GM18502 (cell line): ENCODE measurements at regions not wholly inside any gene's neighbourhood (a gene's known extent, or its start where the extent isn't known, plus 50 kb on each side); places are given as distances from the start of the nearest gene placed in this dataset.

ENCODE experiments used
- ATAC-seq: cut with Tn5 transposase; IDR thresholded peaks from one replicate; pipeline ENCODE4 v1.9.1; 2021; ENCODE audit warnings: mild to moderate bottlenecking; ENCODE audit not compliant: unreplicated experiment, poor library complexity

DNA sequence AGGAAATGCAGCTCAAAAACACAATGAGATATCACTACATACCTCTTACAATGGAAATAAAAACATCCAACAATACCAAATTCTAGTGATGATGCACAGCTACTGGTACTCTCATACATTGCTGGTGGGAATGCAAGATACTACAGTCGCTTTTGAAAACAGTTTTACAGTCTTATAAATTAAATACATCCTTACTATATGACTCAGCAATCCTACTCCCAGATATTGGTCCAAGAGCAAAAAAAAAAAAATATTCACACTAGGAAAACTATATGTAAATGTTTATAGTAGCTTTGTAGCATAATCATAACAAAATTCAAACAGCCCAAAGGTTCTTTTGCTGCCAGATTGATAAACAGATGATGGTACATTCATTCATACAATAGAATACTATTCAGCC, 217.4 kb upstream of the FAM83B start:
- no peak for ATAC-seq

DNA sequence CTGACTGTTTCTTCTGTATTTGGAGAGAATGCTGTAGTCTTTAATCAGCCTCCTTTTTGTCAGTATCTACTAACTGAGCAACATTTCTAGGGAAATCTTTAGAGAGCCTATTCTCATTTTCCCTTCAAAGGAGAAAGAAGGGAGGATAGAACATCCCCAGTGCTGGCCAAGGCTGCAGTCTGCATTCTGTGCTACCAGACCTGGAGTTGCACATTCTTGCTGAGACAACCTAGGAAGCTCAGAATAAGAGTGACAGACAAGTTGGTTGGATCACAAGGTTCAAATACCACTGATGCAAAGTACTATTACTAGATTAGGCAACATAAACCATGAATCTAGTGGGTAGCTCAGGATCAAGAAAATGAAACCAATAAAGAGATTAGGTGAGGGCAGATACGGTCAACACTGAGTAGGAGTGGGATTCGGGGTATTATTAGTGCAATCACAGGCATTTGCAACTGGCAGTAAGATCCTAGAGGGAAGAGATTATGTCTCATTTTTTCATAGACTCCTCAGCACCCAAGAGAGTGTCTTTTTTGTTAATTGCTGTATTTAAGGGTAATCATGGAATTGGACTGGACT, 213.5 kb upstream of the FAM83B start:
- ATAC-seq = no peak

DNA sequence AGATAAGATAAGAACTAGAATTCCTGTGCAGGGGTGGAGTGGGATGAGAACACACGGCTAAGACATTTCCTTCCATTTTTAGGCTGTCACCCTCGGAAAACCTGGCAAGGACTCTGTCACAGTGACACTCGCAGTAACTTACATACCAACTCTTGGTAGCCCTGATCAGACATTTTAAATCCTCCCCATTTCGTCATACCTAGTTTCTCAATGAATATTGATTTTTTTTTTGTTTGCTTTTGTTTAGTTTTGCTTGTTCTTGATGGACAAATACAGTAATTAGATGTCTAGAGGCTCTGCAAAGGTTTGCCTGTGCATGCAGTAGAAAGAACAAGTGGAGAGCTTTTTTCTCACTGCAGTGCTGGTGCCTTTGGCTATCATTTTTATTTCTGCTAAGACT, 213.0 kb upstream of the FAM83B start:
- ATAC-seq = no peak

DNA sequence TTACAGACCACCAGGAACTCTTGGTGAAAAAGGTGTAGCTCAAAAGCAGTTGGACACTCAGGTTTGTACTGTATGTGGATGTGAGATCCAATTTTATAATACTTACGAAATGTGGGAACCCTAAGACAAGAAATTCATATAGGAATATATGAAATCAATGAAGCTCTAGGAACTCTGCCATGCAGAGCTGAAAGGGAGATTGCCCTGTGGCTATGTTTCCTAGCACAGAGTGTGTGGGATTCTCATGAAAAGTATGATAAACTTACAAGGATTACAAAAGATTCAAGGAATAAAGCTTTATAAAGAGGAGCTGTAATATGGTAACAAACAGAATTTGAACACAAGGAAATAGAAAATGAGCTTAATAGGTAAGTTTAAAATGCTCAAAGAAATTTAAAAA, 205.7 kb upstream of the FAM83B start:
- no peak for ATAC-seq

DNA sequence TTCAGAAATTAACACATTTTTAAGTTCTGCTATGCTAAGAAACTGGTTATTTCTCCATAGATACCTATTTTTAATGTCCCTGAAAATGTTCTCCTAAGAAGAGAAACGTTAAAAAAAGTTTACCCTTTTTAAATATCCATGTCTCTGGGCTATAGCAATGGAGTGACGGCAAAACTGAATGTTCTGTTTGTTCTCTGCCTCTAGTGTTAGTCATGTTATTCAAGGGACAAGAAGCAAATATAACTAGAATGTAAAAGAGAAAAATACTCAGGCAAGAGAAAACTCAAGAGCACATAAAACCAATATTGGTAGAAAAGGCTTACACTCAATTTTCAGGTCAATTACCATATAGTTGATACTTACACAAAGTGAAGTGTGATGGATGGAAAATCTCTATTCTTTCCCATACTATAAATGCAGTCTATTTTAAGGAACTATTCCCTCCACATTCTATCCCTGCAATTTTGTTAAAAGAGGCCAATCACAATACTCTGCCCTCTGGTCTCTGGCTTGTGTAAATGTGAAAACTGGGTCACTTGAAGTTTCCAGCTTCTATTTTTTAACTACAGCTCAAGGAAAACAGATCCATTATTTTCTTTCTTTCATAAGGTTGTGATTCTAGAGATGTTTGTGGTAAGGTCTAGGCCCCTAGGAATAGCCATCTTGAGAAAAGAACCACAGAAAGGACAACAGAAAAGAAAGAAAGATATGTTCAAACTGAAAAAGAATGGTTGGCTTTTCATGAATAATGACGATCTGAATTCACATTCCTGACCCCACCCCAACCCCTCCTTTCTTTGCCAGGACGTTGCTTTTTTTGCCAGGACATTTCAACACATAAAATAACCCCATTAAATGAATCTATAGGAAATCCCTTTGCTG, 200.3 kb upstream of the FAM83B start:
- no peak for ATAC-seq

DNA sequence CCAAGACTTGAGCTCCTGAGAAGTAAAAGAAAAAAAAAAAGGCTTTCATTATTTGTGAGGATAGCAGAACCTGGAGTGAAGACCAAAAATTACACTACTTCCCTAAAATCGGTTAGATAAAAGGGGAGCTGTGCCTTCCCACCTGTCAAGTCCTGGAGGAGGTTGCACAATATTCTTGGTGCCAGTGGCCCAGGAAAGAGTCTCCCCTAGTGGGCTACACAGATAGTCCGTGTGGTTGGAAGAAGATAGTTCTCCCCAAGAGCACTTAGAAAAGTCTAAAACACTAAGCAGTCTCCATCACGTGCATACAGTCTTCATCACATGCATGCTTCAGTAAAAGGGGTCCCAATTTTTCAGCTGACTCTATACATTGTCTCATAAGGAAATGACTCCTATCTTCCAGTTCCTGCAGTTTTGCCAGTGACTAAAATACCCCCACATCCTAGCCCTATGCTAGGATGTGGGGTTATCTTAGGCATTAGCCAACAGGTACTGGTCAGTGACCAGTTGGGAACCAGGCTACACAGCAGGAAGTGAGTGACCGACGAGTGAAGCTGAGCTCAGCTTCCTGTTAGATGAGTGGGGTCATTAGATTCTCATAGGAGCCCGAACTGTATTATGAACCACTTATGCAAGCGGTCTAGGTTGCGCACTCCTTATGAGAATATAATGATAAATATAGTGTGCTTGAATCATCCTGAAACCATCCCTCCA, 199.5 kb upstream of the FAM83B start:
- no peak for ATAC-seq

DNA sequence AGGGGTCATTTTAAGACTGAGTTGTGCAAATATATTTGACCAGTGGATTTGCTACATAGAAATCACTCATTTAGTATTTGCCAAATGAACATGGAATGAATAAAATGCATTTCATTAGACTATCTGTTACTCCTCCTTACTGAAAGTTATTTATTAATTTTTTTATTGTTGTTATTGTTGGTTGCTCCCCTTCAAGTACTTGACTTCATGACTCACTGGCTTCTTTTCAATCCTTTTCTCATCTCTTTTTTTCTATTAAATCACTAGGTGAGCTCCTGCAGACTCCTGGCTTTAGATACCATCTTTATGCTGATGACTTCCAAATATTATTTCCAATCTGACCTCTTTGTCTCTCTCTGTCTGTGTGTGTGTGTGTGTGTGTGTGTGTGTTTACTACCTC, 192.2 kb upstream of the FAM83B start:
- no peak for ATAC-seq

DNA sequence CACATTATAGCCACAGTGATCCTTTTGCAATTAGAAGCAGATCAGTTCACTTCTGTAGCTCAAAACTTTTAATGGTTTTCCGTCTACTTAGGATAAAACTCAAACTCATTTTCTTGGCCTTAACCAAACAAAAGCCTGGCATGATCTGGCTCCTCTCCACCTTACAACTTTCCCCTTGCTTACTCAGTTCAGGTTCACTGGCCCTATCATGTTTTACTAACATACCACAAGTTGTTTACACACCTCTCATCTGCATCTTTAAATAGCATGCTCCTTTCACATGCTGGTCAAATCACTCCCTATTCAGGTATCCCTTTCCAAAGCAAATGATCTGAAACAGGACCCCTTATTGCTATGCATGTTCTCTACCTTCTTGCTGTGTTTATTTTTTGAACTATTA, 191.4 kb upstream of the FAM83B start:
- ATAC-seq = no peak

DNA sequence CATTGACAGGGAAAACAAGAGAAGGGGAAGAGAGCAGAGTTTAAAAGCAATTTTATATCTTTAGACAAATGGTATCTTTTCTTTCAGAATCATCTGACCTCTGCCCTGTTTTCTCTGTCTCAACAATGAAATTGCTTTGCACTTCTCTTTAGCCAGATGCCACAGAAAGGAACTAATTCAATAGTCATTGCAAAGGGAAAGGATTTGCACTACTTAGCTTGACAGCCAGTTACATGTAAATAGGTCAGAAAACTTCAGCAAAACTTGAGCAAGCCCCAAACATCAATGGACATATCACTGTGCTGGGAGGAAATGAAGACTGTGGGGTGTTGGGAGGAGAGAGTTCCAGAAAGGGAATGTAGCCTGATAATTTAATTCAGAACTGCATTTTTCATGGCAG, 181.3 kb upstream of the FAM83B start:
- ATAC-seq = no peak

DNA sequence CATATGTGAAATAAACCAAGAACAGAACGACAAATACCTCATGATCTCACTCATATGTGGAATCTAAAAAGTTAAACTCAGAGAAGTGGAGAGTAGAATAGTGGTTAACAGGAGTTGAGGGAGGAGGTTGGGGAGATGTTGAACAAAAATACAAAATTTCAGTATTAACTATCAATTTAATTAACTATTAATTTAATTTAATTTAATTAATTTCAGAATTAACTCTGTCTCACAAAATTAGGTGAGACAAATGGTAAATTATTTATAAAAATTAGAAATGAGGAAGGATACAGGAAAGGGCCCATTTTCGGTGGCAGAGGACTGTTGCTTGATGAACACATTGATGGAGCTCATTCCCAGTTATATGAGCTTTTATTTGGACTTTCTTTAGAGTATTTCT, 166.0 kb upstream of the FAM83B start:
- no peak for ATAC-seq

DNA sequence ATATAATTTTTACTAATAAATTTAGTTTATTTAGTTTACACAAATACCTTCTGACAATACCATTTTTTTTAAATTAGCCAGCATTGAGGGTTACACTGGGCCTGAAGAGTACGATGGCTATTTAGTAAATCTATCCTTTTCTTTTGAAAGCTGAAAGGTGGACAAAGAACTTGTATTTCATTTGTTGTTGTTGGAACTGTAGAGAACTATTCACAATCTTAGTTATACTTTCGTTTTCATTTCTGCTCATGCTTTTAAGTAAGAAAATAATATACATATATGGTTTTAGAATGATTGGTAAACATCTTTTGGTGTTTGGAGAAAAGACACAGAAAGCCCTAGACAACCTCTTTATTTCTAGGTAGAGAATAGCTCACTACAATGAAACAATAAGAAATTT, 165.3 kb upstream of the FAM83B start:
- ATAC-seq = no peak

DNA sequence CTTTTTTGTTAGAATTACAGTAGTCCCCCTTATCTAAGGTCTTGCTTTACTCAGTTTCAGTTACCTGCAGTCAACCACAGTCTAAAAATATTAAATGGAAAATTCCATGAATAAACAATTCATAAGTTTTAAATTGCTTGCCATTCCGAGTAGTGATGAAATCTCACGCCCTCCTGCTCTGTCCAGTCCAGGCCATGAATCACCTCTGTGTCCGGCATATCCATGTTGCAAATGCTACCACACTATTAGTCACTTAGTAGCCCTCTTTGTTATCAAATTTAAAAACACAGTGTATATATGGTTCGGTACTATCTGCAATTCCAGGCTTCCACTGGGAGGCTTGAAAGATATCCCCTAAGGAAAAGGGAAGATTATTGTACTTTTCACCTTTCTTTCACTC, 164.6 kb upstream of the FAM83B start:
- no peak for ATAC-seq

DNA sequence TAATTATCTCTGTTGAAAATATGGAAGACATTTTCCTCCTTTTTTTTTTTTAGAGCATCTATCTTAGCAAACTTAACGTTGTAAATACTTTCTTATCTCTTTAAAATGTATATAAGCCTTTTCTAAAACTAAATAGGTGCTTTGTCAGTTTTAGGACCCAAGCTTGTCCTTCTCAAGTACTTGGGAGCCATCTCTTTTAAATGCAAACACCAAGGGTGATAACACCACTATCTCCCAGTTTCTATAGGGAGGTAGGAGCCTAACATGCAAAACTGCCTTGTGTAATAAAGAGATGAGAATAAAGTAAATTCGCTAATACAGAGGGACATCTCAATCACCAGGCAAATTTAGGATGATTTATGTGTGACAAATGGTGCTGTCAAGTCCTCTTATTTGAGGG, 157.0 kb upstream of the FAM83B start:
- ATAC-seq = no peak

DNA sequence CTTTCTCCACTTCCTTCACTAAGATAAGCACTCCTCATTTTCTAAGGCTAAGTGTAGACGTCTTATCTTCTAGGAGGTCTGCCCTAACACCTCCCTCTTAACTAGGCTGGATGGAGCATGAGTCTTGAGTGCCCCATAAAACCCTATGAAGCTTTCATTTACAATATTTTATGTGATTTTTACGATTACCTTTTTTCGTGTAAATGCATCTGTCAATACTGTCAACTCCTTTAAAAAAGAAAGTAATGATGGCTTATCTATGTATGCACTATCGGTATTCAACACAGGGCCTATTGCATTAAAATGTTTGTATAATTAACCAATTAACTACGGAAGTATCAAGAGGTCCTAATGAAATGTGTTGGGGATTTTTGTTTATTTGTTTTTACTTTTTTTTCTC, 156.0 kb upstream of the FAM83B start:
- ATAC-seq = no peak

DNA sequence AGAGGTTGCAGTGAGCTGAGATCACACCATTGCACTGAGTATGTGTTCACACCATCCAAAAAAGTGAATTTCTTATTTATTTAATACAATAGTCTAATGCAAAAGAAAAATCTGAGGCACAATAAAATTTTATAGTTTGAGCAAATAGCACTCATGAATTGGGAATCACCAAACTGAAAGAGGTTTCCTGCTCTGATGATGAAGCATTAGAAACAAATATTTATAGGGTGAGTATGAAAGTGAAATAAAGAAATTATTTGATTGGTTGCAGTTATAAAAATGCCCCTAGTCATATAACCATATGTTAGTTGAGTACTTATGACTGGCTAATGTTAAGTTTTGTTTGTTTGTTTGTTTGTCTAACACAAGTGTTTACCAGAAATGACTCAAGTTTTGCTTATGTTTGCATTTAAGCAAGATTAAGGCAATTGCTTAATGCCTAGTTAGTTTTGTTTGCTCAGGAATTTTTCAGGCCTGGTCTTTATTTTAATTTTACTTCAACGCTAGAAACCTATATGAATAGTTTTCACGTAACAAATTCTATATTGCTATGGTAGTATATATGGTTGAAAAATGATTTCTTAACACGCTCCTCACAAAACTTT, 151.5 kb upstream of the FAM83B start:
- no peak for ATAC-seq

DNA sequence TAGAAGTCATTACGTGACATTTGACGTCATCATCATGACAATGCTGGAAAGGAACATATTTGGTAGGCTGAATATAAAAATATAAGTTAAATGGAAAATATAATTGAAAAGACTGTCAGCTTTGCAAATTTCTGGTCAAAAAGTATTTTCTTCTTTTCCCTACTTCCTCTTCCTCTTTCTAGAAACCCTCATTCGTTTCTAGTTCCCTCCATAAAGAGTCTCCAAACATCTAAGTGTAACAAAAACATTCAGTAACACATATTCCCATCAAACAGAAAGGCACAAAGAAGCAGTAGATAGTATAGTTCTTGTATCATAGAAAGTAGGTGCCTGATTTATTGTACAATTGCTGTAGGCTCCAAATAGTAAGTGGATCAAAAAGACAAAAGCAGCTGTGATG, 150.8 kb upstream of the FAM83B start:
- ATAC-seq = no peak

DNA sequence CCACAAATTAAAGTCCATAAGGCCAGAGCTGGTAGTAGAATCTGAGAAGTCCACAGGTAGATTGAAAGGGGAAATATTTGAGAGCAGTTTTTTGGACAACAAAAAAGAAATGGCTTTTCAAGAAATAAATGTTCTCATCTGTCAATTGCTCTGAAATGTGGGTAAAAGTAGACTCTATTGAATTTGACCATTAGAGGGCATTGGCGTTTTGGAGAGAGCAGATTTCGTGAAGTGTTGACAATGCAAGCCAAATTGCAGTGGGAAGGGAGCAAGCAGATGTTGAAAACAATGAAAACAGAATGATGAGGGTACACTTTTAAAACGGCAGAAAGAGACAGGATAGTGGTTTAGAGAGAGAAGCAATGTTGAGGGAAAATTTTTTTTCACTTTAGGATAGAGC, 149.1 kb upstream of the FAM83B start:
- no peak for ATAC-seq

DNA sequence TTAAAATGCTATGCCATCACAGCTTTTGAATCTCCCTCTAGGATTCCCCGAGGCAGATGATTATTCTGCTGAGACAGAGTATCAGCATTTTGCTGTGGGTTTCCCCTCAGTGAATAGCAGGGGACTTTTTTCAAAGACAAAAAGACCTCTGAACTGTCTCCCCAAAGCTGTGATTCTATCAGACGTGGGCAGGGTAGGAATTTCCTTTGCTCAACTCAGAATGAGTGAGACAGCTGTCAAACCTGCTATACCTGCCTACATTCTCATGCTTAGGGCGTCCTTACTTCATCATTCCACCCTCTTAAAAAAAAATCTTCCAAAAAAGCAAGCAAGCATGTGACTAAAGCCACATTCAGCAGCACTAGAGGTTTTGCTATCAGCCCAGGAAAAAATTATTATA, 147.6 kb upstream of the FAM83B start:
- no peak for ATAC-seq

DNA sequence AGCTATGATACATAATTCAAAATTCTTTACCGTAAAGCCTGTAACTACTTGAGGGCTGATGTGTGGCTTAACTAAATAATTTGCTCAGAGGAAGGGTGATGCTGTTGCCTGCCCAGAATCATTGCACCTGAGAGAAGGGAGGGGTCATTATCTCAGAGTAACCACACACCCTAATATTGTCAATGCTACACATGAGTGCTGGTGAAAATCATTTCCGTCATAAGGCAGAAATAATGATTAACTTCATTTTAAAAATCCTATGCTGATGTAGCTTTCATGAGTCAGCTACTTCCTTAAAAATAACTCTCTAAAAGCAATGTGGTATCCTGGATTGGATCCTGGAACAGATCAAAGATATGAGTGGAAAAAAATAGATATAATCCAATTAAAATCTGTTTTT, 146.4 kb upstream of the FAM83B start:
- ATAC-seq = no peak

DNA sequence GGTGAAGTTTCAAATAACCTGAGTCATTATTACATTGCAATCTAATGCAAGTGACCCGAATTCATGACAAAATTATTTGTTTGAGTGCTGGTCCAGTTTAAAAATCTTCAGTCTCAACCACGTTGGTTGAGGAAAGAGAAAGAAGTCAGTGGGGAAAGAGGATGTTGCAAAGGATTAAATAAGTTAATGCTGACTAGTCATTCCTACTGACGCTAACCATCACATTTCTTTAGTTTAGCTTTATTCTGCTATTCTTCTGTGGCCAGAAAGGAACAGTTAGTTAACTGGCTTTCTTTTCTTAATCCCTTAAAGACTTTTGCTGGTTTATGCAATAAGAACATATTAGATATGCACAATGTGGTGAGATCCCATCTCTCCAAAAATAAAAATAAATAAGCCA, 143.8 kb upstream of the FAM83B start:
- no peak for ATAC-seq

DNA sequence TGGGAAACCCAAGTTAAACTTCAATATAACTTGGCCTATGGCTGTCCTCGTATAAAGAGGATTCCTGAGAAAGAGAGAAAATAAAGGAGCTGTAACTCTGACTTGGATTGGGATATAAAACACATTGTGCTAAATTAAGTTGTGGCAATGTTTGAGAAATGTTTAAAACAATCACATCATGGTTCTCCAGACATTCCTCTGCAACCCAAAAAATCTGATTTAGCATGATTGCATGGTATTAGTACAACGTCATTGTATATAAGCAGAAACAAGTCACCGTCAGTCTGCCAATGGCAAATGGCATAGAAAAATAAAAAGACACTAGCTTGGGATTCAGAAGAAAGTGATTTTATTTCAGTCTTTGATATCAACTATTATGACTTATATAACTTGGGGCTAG, 140.2 kb upstream of the FAM83B start:
- ATAC-seq = no peak
